Psoas muscle (tissue), 7 donors: ENCODE measurements at regions not wholly inside any gene's neighbourhood (a gene's known extent, or its start where the extent isn't known, plus 50 kb on each side); places are given as distances from the start of the nearest gene placed in this dataset.

Experiments
- ATAC-seq, 4 donors: fragments of 200-7000 bp; cut with Tn5 transposase; one replicate each; pipeline ENCODE4 v1.9.1; 2020; ENCODE audit warnings: moderate library complexity in 3 of 4, mild to moderate bottlenecking in 2 of 4
- DNase-seq, 2 donors: peaks; one replicate each; pipeline ENCODE4 v3.0.0-alpha.2; 2020
- H3K27ac ChIP-seq: fragments of 200-600 bp; one replicate; pipeline ENCODE4 v1.8.0; 2022
- H3K27me3 ChIP-seq, 3 donors: fragments of 200-600 bp in 1 of 3; one replicate each; pipeline versions ENCODE4 v1.6.1 to v1.8.0; 2013 to 2022; ENCODE audit warnings: low read length in 2 of 3, mild to moderate bottlenecking in 2 of 3, moderate library complexity in 1 of 3; ENCODE audit not compliant: insufficient read depth in 3 of 3
- H3K36me3 ChIP-seq, 2 donors: fragments of 200-600 bp in 1 of 2; one replicate each; pipeline versions ENCODE4 v1.6.1 to v1.8.0; 2013 to 2022; ENCODE audit warnings: low read depth in 1 of 2, mild to moderate bottlenecking in 1 of 2, moderate library complexity in 1 of 2; ENCODE audit not compliant: insufficient read depth in 1 of 2
- H3K4me1 ChIP-seq: fragments of 200-600 bp; one replicate; pipeline ENCODE4 v1.8.0; 2022
- H3K4me3 ChIP-seq: fragments of 200-600 bp; one replicate; pipeline ENCODE4 v1.8.0; 2022; ENCODE audit warnings: mild to moderate bottlenecking
- H3K9me3 ChIP-seq: fragments of 200-600 bp; one replicate; pipeline ENCODE4 v1.8.0; 2022
- CTCF ChIP-seq: fragments of 200-600 bp; IDR thresholded peaks from one replicate; pipeline ENCODE4 v1.8.0; 2022; ENCODE audit warnings: antibody characterized with exemption
- WGBS, 3 donors: extraction: QIAGEN DNeasy Blood & Tissue Kit; methylation state at CpG; one replicate each; pipeline versions ENCODE4 v1.1.6 to v1.1.7; 2013; 5-methylcytosine and 5-hydroxymethylcytosine counted together
- intact Hi-C, 2 donors: fragments of 100-400 bp; cut with DNase I; formaldehyde crosslinking; loops; one replicate each; pipeline versions ENCODE4 v1.11.0 to v1.14.2; 2022
- donor health status: healthy with polysubstance abuse.
- donor health status: DM: no; HTN: no; CAD: no; lungs with moderate emphysema.
- donor health status: Bipolar disorder and iron deficiency.
- donor health status: healthy.
- donor health status: DM: yes; HTN: yes; CAD: no.
- donor health status: DM: no; HTN: no; CAD: no.
- donor health status: DM: yes; HTN: yes; CAD: no.

- WGBS, 3 donors: 92 to 94% (median 93%) methylated on average over 2 of the region's 2 CpGs
- H3K27ac ChIP-seq: no peak overlapping the region
- ATAC-seq: no peak
- no peaks in the 10 kb centered on the region for H3K9me3 ChIP-seq
- no peaks in the 10 kb centered on the region for H3K27me3 ChIP-seq
- H3K4me3 ChIP-seq: no peak overlapping the region
- DNase-seq: no peak
- no peak for TF ChIP-seq CTCF
- no peaks in the 10 kb centered on the region for H3K36me3 ChIP-seq
- no peaks in the 10 kb centered on the region for H3K4me1 ChIP-seq
- intact Hi-C loops: no loop called here
These were observed 376.8 kb upstream of the PHF14 start for GRCh38 chr7:10596827-10597226.

DNA sequence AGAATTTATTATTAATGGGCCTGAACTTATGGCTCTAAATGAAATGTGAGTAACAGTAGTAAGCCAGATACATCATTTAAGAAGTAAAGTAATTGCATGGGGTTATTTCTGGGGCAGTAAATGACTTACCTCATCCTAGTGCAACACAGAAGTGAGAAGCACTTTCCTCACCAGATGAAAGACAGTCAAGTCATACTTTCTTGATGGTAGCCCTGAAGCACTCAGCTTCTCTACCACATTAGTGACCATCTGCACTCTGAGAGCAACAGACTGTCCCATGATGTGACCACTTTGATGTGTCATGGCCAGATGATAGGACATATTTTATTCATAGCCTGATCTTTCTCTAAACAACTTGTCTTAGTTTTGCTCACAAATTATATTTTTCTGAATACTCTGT lies 369.5 kb upstream of the PHF14 start:
- H3K27me3 ChIP-seq: no peaks in the 10 kb centered on the region
- intact Hi-C loops: no loop called here
- ATAC-seq: no peak
- no peak overlapping the region for H3K27ac ChIP-seq
- DNase-seq: no peak
- no peak for TF ChIP-seq CTCF
- H3K4me1 ChIP-seq: no peaks in the 10 kb centered on the region
- no peaks in the 10 kb centered on the region for H3K36me3 ChIP-seq
- H3K9me3 ChIP-seq: no peaks in the 10 kb centered on the region
- no peak overlapping the region for H3K4me3 ChIP-seq

- no peaks in the 10 kb centered on the region for H3K27me3 ChIP-seq
- H3K36me3 ChIP-seq: no peaks in the 10 kb centered on the region
- no peak overlapping the region for H3K4me3 ChIP-seq
- ATAC-seq: no peak
- no peak for DNase-seq
- no peaks in the 10 kb centered on the region for H3K9me3 ChIP-seq
- no peak overlapping the region for H3K27ac ChIP-seq
- TF ChIP-seq CTCF: no peak
- intact Hi-C loops: no loop called here
- H3K4me1 ChIP-seq: no peaks in the 10 kb centered on the region
These were observed 360.7 kb upstream of the PHF14 start for GRCh38 chr7:10612950-10613349.

DNA sequence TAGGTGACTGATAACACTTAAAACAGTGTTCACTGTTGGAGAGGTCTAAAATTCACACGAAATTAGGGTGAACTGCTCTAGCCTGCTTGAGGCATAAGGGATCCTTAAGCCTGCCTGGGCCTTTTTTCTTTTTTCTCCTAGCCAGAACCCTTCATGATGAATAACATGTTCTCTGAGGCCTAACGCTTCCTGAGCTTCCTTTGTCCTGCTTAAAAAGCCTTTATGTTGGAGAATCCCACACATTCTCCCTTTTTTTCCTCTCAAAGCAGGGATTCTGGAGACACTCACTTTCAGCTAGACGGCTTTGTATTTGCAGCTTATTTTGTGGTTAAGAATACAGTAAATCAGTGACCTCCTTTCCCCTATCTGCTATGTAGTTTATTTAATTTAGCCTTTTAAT lies 354.7 kb upstream of the PHF14 start:
- no peak for DNase-seq
- WGBS, 3 donors: 44 to 49% (median 46%) methylated on average over 3 of the region's 3 CpGs
- no peaks in the 10 kb centered on the region for H3K27me3 ChIP-seq

More for the DNA sequence above, 354.7 kb upstream of the PHF14 start:
- no peak for TF ChIP-seq CTCF
- no peaks in the 10 kb centered on the region for H3K9me3 ChIP-seq
- ATAC-seq: no peak
- H3K27ac ChIP-seq: no peak overlapping the region
- no peaks in the 10 kb centered on the region for H3K4me1 ChIP-seq
- intact Hi-C loops: no loop called here
- H3K36me3 ChIP-seq: no peaks in the 10 kb centered on the region
- no peak overlapping the region for H3K4me3 ChIP-seq
